Erythroblast (primary cell): ENCODE measurements at regions not wholly inside any gene's neighbourhood (a gene's known extent, or its start where the extent isn't known, plus 50 kb on each side); places are given as distances from the start of the nearest gene placed in this dataset.
"Not testable (repeated sequence)": the region's sequence is repeated elsewhere in the genome, so short reads cannot be mapped to it uniquely, and the experiment has no call there.

ENCODE experiments used
- GATA1 ChIP-seq: IDR thresholded peaks from 2 replicates; pipeline ENCODE4 v1.6.1; 2011; ENCODE audit warnings: low read depth, mild to moderate bottlenecking, control low read depth, low read length, moderate library complexity
- POLR2A ChIP-seq: IDR thresholded peaks from 2 replicates; pipeline ENCODE4 v1.6.1; 2011; ENCODE audit warnings: mild to moderate bottlenecking, low read length

GRCh38 chr1:79702336-79702999 lies 695.9 kb upstream of the ADGRL4 start:
- TF ChIP-seq POLR2A, GATA1: not testable (repeated sequence)
